SJCRH30 (cell line): ENCODE measurements at regions not wholly inside any gene's neighbourhood (a gene's known extent, or its start where the extent isn't known, plus 50 kb on each side); places are given as distances from the start of the nearest gene placed in this dataset.

Experiments used
- DNase-seq, 2 experiments: peaks; one replicate each; pipeline ENCODE4 v3.0.0-alpha.2; 2015 to 2020
- H3K27ac ChIP-seq: fragments of 250-450 bp; sonication (Bioruptor Pico); 2 replicates; pipeline ENCODE4 v1.5.1; 2020; ENCODE audit warnings: mild to moderate bottlenecking, moderate library complexity
- H3K27me3 ChIP-seq: fragments of 250-450 bp; sonication (Bioruptor Pico); 2 replicates; pipeline ENCODE4 v1.5.1; 2020; ENCODE audit warnings: mild to moderate bottlenecking, moderate library complexity
- H3K36me3 ChIP-seq: fragments of 250-450 bp; sonication (Bioruptor Pico); 2 replicates; pipeline ENCODE4 v1.5.1; 2020; ENCODE audit warnings: mild to moderate bottlenecking, moderate library complexity
- H3K4me1 ChIP-seq: fragments of 250-450 bp; sonication (Bioruptor Pico); 2 replicates; pipeline ENCODE4 v1.5.1; 2020; ENCODE audit warnings: mild to moderate bottlenecking, moderate library complexity
- H3K4me3 ChIP-seq: fragments of 250-450 bp; sonication (Bioruptor Pico); 2 replicates; pipeline ENCODE4 v1.5.1; 2020; ENCODE audit warnings: mild to moderate bottlenecking, moderate library complexity
- H3K9me3 ChIP-seq: fragments of 250-450 bp; sonication (Bioruptor Pico); replicated peaks from 2 replicates; pipeline ENCODE4 v1.5.1; 2020; ENCODE audit warnings: mild to moderate bottlenecking, moderate library complexity

DNA sequence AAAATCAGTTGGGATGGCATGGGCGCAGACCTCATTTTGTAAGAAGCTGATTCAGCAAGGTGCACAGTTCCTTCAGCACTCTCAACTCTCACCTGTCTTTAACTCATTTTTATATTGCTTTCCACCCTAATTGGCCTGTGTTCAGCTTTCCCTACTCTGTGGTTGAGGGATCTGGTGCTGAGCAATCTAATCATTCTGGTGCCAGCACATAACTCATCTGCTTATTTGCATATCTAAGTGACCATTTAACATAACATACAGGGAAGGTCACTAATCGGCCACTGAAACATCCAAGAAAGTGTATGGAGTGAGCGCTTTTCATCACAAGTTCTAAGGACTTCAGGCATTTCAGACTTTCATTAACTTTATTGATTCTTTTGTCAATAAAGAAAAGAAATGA, 303.4 kb upstream of the ROPN1 start:
- Histone ChIP-seq H3K9me3 (no peaks in the 10 kb centered on the region), H3K4me3 (no peak overlapping the region), H3K27me3 (no peaks in the 10 kb centered on the region), H3K27ac (no peak overlapping the region), H3K4me1 (peaks cover 51% of the 10 kb centered on the region), H3K36me3 (no peaks in the 10 kb centered on the region)
- no peak for DNase-seq

DNA sequence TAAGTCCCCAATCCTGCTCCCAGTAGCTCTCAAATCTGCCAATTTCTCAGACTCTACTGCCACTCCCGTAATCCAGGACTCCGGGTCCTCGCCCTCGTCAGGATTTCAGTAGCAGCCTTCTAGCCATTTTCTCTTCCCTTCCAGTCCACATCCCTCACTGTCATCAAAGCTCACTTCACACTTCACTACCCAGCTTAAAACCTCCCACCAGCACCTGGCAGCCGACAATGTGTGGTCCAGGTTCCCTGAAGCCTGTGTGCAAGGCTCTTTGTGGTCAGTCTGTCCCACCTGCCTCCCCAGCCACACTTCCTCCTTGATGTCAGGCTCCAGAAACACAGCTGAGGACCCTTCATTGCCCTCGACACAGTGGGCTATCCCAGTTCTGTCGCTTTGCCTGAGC, 304.5 kb upstream of the ROPN1 start:
- DNase-seq: no peak
- Histone ChIP-seq H3K36me3 (no peaks in the 10 kb centered on the region), H3K9me3 (no peaks in the 10 kb centered on the region), H3K4me1 (peaks cover 49% of the 10 kb centered on the region), H3K27ac (no peak overlapping the region), H3K4me3 (no peak overlapping the region), H3K27me3 (no peaks in the 10 kb centered on the region)

DNA sequence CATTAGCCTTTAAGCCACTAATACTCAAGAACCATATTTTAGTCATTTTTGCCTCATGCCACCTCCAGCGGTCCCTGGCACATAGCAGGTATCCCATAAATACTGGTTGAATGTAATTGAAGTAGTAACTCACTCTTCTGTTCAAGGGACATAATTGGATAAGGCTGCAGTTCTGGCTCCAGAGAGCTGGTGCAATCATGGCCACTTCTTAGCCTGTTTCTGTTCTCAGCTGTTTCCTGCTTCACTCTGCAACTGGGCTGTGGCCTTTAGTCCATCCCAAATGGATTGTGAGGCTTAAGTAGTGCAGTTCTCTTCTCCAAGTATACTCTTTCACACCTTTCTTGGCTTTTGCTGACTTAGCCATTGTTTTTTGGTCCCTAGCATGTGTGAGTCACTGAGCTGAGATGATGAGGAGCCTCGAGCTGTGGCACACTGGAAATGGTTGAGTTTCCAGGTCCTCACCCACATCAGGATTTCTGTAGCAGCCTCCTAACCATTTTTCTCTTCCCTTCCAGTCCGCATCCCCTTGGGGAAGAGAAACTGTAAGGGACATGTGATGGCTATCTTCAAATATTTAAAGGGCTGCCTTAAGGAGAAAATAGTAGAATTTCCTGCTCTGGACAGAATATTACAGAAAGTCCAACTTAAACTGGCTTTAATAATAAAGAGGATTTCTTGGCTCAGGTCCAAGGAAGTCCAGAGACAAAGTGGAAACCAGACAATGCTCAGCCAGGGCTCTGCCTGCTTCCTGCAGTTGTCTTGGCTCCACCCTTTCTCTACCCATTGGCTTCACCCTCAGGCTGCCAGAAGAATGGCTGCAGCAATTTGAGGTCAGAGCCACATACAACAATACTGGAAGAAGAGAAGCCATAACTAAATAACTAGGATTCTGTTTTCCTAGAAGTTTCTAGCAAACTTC, 305.4 kb upstream of the ROPN1 start:
- Histone ChIP-seq H3K27ac (no peak overlapping the region; the same call in 1 of the 2 replicates), H3K4me3 (no peak overlapping the region), H3K27me3 (no peaks in the 10 kb centered on the region), H3K4me1 (peaks cover 40% of the 10 kb centered on the region), H3K9me3 (no peaks in the 10 kb centered on the region), H3K36me3 (no peaks in the 10 kb centered on the region)
- DNase-seq: peak; percentile 36 to 57

DNA sequence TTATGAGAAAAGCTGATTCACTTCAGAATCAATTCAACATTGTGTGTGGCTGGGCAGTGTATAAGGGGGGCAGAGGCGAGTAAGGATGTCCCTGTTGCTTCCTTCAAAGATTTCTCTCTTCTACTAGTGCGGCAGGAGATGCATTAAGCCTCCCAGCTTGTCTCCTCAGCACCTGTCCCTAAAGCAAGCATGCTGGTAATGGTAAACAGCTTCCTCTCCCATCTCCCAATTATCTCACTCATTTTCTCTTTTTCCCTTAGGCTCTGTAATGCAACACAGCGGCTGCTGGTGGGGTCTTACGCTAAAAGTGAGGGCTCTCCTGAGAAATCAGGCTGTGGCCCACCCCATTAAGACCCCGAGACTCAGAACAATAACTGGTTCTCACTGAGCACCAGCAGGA, 306.4 kb upstream of the ROPN1 start:
- Histone ChIP-seq H3K27ac (peak overlapping the region; percentile 86), H3K27me3 (no peaks in the 10 kb centered on the region), H3K4me1 (peaks cover 32% of the 10 kb centered on the region), H3K36me3 (no peaks in the 10 kb centered on the region), H3K4me3 (peak overlapping the region; percentile 31), H3K9me3 (no peaks in the 10 kb centered on the region)
- peak; percentile 33 to 62 for DNase-seq

DNA sequence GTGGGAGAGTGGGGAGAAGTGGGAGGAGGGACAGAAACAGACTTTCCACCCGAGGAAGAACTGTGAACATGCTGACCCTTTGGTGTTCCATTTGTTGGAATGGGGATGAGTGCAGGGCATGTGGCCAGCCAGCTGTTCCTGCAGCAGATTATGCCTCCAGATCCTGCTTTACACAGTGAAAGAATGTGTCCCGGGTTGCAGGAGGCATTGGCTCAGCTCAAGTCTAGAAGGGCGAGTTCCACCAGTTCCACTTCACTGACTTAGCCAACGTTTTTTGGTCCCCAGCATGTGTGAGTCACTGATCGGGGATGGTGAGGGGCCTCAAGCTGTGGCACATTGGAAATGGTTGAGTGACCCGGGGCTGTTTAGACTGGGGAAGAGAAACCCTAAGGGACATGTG, 307.0 kb upstream of the ROPN1 start:
- no peaks in the 10 kb centered on the region for H3K27me3 ChIP-seq
- peak overlapping the region; percentile 86 for H3K27ac ChIP-seq
- peak; percentile 81 to 89 for DNase-seq
- H3K4me3 ChIP-seq: peak overlapping the region; percentile 31
- no peaks in the 10 kb centered on the region for H3K9me3 ChIP-seq
- H3K36me3 ChIP-seq: no peaks in the 10 kb centered on the region
- peaks cover 32% of the 10 kb centered on the region for H3K4me1 ChIP-seq

DNA sequence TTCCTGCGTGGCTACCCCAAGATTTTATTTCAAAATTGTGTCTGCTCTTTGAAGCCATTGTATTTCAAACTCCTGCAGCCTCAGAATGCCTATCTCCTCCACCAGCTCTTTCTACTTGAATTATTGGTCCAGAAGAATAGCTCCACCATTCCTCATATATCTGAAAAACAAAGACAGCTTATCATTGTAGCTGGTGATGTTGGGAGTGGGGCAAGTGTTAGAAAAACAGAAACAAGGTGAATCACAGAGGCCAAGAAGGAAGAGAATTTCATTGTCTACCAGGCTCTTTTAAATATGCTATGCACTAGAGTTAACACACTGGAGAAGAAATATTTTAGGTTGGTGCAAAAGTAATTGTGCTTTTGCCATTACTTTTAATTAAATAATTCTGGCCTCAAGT, 307.9 kb upstream of the ROPN1 start:
- H3K27me3 ChIP-seq: no peaks in the 10 kb centered on the region
- H3K9me3 ChIP-seq: no peaks in the 10 kb centered on the region
- no peak for DNase-seq
- peaks cover 32% of the 10 kb centered on the region for H3K4me1 ChIP-seq
- H3K4me3 ChIP-seq: no peak overlapping the region
- H3K27ac ChIP-seq: no peak overlapping the region
- H3K36me3 ChIP-seq: no peaks in the 10 kb centered on the region

DNA sequence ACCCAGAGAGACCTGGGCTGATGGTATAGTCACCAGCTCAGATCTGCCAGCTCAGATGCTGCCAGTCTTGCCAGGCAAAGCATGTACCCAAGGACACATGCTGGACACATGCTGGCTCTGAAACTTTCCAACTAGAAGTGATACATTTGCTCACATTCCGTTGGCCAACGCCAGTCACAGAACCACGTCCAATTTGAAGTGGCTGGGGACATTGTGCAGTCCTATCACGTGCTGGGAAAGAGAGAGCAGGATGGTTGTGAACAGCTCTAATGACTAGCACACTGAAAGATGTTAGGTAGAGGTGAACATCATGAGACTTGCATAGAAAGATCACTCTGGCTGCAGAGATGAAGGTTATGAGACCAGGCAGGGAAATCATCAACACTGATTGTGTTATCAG, 308.5 kb upstream of the ROPN1 start:
- no peaks in the 10 kb centered on the region for H3K36me3 ChIP-seq

DNA sequence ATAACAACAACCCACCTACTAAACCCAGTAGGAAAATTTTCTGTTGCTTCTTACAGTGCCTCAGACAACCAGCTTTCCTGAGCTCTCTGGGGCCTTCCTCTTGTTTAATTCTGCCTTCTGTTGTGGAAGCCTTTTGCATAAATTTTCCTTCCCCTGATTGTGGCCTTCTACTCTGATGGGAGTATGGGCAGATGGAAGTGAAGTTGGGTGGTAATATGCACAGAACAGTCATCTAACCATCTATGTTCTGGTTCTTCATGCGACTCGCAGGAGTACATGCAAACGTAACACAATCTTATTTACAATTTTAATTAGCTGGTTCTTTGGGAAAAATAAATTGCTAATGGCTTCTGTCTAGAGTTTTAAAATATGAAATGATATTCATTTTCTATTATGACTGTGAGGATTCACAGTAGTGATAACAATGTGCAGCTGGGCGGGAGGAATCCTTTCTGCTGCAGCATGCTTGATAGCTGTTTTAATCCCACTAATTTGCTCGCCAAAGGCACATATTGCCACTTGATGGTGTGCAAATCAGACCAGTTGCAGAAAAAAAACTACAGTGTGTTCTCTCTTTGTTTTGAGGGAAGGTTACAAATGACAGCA, 311.5 kb upstream of the ROPN1 start:
- Histone ChIP-seq H3K27ac (no peak overlapping the region), H3K36me3 (no peaks in the 10 kb centered on the region), H3K27me3 (no peaks in the 10 kb centered on the region), H3K4me3 (no peak overlapping the region), H3K9me3 (no peaks in the 10 kb centered on the region), H3K4me1 (peaks cover 13% of the 10 kb centered on the region)
- DNase-seq: no peak

More for the DNA sequence above, 308.5 kb upstream of the ROPN1 start:
- no peaks in the 10 kb centered on the region for H3K27me3 ChIP-seq
- H3K27ac ChIP-seq: no peak overlapping the region
- H3K4me3 ChIP-seq: no peak overlapping the region
- DNase-seq: no peak
- no peaks in the 10 kb centered on the region for H3K9me3 ChIP-seq
- H3K4me1 ChIP-seq: peaks cover 32% of the 10 kb centered on the region

DNA sequence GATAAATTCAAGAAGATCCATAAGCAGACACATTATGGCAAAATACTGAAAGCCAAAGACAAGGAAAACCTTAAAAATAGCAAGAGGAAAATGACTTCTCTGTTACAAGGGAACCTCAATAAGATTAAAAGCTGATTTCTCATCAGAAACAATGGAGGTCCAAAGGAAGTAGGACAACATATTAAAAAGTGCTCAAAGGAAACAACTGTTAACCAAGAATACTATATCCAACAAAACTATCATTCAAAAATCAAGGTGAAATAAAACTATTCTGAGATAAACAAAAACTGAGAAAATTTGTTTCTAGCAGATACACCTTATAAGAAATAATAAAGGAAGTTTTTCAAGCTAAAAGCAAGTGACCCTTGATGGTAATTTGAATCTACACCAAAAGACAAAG, 314.7 kb upstream of the ROPN1 start:
- no peaks in the 10 kb centered on the region for H3K4me1 ChIP-seq
- no peak overlapping the region for H3K27ac ChIP-seq
- H3K9me3 ChIP-seq: no peaks in the 10 kb centered on the region
- no peaks in the 10 kb centered on the region for H3K27me3 ChIP-seq
- H3K4me3 ChIP-seq: no peak overlapping the region
- DNase-seq: no peak
- H3K36me3 ChIP-seq: no peaks in the 10 kb centered on the region

DNA sequence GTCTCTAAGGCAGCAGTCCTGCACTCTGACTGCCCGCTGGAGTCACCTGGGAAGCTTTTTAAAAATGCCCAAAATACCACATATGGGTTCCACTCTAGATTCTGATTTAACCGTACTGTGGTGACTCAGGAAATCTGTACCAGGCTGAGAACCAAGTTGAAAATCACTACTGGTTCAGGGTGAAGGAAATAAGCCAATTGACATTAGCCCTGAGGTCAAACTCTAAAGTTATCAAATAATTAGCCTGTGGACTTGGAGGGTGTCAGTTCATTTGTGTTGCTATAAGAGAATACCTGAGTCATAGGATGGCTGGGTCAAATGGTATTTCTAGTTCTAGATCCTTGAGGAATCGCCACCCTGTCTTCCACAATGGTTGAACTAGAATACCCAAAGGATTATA, 321.7 kb upstream of the ROPN1 start:
- no peaks in the 10 kb centered on the region for H3K27me3 ChIP-seq

DNA sequence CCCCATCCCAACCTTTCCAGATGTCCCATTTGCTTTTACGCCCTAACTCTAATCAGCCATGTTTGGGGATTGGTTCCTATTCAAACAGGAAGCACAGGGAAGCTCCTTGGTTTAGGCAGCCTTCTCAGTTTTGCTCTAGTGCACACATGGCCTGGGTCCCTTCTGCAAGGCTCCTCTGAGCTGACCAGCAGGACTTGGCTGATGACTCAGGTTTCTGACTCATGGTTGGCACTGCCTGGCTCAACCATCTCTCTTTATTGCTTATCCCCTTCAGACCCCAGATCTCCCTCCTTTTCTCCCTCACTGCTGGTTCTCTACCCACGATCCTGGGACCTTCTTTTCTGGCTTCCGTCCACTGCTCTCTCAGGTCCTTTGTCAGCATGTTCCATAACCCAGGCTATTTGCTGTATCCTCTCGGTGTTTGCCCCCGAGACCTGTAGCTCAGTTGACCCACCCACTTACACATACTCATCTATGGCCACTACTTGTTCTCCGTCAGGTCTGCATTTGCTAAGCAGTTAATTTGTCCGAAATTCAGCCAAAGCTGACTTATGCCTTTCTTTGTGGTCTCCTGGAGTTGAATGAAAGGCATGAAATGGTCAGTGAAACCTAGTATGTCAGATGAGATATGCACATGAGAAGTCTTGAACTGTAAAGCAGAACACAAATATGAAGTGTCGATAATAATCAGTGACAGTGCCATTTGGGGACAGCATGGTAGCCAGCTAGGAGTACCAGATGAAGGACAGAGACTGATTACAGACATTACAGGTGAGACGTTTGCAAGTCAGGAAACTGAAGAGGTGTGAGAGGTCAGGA, 323.5 kb upstream of the ROPN1 start:
- Histone ChIP-seq H3K4me1 (no peaks in the 10 kb centered on the region), H3K27ac (no peak overlapping the region), H3K36me3 (no peaks in the 10 kb centered on the region), H3K27me3 (no peaks in the 10 kb centered on the region), H3K4me3 (no peak overlapping the region), H3K9me3 (no peaks in the 10 kb centered on the region)
- DNase-seq: peak; percentile 18 to 22

More for the DNA sequence above, 321.7 kb upstream of the ROPN1 start:
- no peak for DNase-seq
- Histone ChIP-seq H3K27ac (no peak overlapping the region), H3K36me3 (no peaks in the 10 kb centered on the region), H3K9me3 (no peaks in the 10 kb centered on the region), H3K4me1 (no peaks in the 10 kb centered on the region), H3K4me3 (no peak overlapping the region)

DNA sequence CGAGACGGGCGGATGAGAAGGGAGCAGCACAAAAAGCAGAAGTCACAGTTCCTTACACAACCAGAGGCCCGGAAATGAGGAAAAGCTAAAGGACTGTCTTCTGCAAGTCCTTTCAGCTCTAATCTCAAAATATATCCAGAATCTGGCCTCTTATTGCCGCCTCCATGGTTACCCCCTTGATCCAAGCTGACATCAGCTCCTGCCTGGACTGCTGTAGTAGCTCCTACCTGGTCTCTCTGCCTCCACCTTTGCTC, 324.0 kb upstream of the ROPN1 start:
- no peak for DNase-seq
- Histone ChIP-seq H3K4me1 (peaks cover 5% of the 10 kb centered on the region), H3K4me3 (no peak overlapping the region), H3K36me3 (no peaks in the 10 kb centered on the region), H3K27ac (no peak overlapping the region), H3K27me3 (no peaks in the 10 kb centered on the region), H3K9me3 (no peaks in the 10 kb centered on the region)

DNA sequence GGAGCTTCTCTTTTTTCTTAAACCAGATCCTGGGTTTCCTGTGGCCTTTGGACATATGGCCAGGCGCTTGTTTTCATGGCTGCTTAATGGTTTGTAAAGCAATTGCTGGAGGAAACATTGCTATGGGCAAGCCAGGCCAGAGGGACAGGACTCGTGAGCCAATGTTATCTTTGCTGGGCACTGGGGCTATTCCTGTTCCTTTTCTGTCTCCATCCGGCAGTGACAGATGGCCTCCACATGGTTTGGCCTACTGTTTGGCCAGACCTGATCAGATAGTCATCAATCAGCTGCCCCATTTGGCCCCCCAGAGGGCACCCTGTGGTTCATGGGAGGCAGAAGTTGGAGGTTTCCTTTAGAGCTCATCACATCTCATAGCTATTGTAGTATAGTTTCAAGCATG, 326.1 kb upstream of the ROPN1 start:
- Histone ChIP-seq H3K4me1 (peaks cover 18% of the 10 kb centered on the region), H3K4me3 (no peak overlapping the region), H3K9me3 (no peaks in the 10 kb centered on the region), H3K27me3 (no peaks in the 10 kb centered on the region), H3K27ac (no peak overlapping the region), H3K36me3 (no peaks in the 10 kb centered on the region)
- no peak for DNase-seq

DNA sequence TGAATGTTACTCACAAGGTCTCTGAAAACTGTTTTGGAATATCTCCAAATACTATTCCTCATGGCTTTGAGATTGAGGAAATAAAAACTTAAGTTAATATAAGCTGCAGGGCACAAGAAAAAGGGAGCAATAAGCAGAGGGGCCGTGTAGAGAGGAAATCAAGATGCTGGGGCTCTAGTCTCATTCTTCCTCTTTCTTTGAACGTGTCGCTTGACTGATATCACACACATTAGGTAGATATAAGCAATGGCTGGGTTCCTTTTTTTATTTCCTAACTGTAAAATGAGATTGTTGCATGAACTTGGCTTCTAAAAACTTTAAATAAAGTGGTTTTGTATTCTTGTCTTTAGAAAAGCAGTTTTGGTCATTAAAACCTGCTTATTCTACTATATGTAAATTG, 326.7 kb upstream of the ROPN1 start:
- H3K27ac ChIP-seq: no peak overlapping the region

DNA sequence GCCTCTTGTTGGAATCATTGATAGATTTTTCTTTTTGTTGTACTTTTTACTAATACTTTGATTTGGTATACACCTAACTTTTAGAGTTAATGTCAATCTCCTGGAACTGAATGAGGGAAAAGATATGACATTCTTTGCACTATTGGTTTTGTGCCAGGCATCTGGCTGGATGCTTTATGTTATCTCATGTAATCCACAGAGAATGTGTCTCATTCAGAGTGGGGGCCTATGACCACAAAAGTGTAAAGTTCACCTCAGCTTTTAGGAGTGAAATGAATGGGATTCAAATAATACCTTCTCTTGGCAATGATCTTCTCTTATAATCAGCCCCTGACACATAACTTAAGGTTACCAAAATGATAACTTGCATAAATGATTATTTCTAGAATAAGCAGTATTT, 329.1 kb upstream of the ROPN1 start:
- Histone ChIP-seq H3K36me3 (no peaks in the 10 kb centered on the region), H3K4me3 (no peak overlapping the region), H3K27me3 (no peaks in the 10 kb centered on the region), H3K27ac (no peak overlapping the region), H3K4me1 (peaks cover 22% of the 10 kb centered on the region), H3K9me3 (no peaks in the 10 kb centered on the region)
- DNase-seq: no peak

More for the DNA sequence above, 326.7 kb upstream of the ROPN1 start:
- no peaks in the 10 kb centered on the region for H3K27me3 ChIP-seq
- no peaks in the 10 kb centered on the region for H3K36me3 ChIP-seq
- no peaks in the 10 kb centered on the region for H3K9me3 ChIP-seq
- peaks cover 22% of the 10 kb centered on the region for H3K4me1 ChIP-seq
- H3K4me3 ChIP-seq: no peak overlapping the region
- DNase-seq: no peak
